B cell (primary cell): ENCODE measurements at regions not wholly inside any gene's neighbourhood (a gene's known extent, or its start where the extent isn't known, plus 50 kb on each side); places are given as distances from the start of the nearest gene placed in this dataset.

Source experiments
- ATAC-seq: fragments of 200-7000 bp; cut with Tn5 transposase; one replicate; pipeline ENCODE4 v1.10.0; 2021; ENCODE audit warnings: low read depth, mild to moderate bottlenecking, moderate number of reproducible peaks, moderate library complexity
- CTCF ChIA-PET: fragments of 350-600 bp; sonication (Branson Sonifier 250); formaldehyde crosslinking; loops from one replicate; lab custom pipeline; 2021; ENCODE audit warnings: antibody characterized with exemption, inconsistent platforms; lab: Charles Lee
- POLR2A ChIA-PET: fragments of 350-600 bp; sonication (Branson Sonifier 250); formaldehyde crosslinking; loops from one replicate; lab custom pipeline; 2021; ENCODE audit warnings: antibody characterized with exemption; lab: Charles Lee
- DNase-seq: peaks from one replicate; pipeline ENCODE4 v3.0.0; 2013
- H2AFZ ChIP-seq: 2 replicates; pipeline ENCODE4 v1.6.1; 2012; ENCODE audit warnings: mild to moderate bottlenecking, low read depth, low read length; ENCODE audit not compliant: insufficient read depth, poor library complexity, severe bottlenecking
- H3K27ac ChIP-seq, 2 donors: 1 replicate in 1 of 2; 2 replicates in 1 of 2; pipeline ENCODE4 v1.5.1; 2012 to 2013; ENCODE audit warnings: low read length in 2 of 2, mild to moderate bottlenecking in 2 of 2, moderate library complexity in 1 of 2
- H3K27me3 ChIP-seq, 4 experiments: fragments of 200-600 bp in 1 of 4; sonication (generic) in 1 of 4; replicated peaks in 1 of 4; 1 replicate in 2 of 4; 2 replicates in 2 of 4; pipeline versions ENCODE4 v1.6.1 to v1.7.0; 2013 to 2016; ENCODE audit warnings: low read length in 3 of 4, mild to moderate bottlenecking in 2 of 4, mixed read lengths in 1 of 4, moderate library complexity in 1 of 4; ENCODE audit not compliant: insufficient read depth in 4 of 4, control insufficient read depth in 3 of 4; ENCODE audit errors: control extremely low read depth in 1 of 4
- H3K36me3 ChIP-seq, 2 experiments: replicated peaks in 1 of 2; 1 replicate in 1 of 2; 2 replicates in 1 of 2; pipeline versions ENCODE4 v1.6.1 to v1.7.1; 2013; ENCODE audit warnings: low read length in 1 of 2; ENCODE audit not compliant: insufficient read depth in 2 of 2, control insufficient read depth in 1 of 2; ENCODE audit errors: control extremely low read depth in 1 of 2, extremely low read depth in 1 of 2
- H3K4me1 ChIP-seq, 2 donors: fragments of 200-600 bp in 1 of 2; sonication (generic) in 1 of 2; 1 replicate in 1 of 2; 2 replicates in 1 of 2; pipeline versions ENCODE4 v1.5.1 to v1.6.1; 2013 to 2017; ENCODE audit warnings: low read length in 2 of 2; ENCODE audit not compliant: control insufficient read depth in 2 of 2, insufficient read depth in 2 of 2
- H3K4me2 ChIP-seq: replicated peaks from 2 replicates; pipeline ENCODE3; 2012; ENCODE audit warnings: mild to moderate bottlenecking, low read depth, low read length; ENCODE audit not compliant: poor library complexity, severe bottlenecking
- H3K4me3 ChIP-seq, 5 experiments: fragments of 200-600 bp in 1 of 5; sonication (generic) in 1 of 5; 1 replicate in 3 of 5; 2 replicates in 2 of 5; pipeline versions ENCODE4 v1.5.1 to v1.7.0; 2011 to 2016; ENCODE audit warnings: low read length in 4 of 5, mild to moderate bottlenecking in 4 of 5, low read depth in 2 of 5, control low read depth in 1 of 5, moderate library complexity in 1 of 5; ENCODE audit not compliant: insufficient read depth in 1 of 5; ENCODE audit errors: control extremely low read depth in 1 of 5, extremely low read depth in 1 of 5
- H3K79me2 ChIP-seq: fragments of 200-600 bp; sonication (generic); one replicate; pipeline ENCODE4 v1.6.0; 2016; ENCODE audit warnings: low read length; ENCODE audit not compliant: control insufficient read depth, insufficient read depth
- H3K9ac ChIP-seq: fragments of 200-600 bp; sonication (generic); 2 replicates; pipeline ENCODE4 v1.6.1; 2017; ENCODE audit warnings: mild to moderate bottlenecking, low read length, moderate library complexity
- H3K9me3 ChIP-seq, 3 donors: one replicate each; pipeline versions ENCODE4 v1.6.1 to v1.7.1; 2013; ENCODE audit warnings: low read length in 2 of 3; ENCODE audit not compliant: control insufficient read depth in 2 of 3, insufficient read depth in 1 of 3; ENCODE audit errors: control extremely low read depth in 1 of 3
- H4K20me1 ChIP-seq: 2 replicates; pipeline ENCODE4 v1.6.0; 2012; ENCODE audit warnings: mild to moderate bottlenecking, low read length; ENCODE audit not compliant: insufficient read depth, control insufficient read depth, poor library complexity, severe bottlenecking
- H3K27ac Mint-ChIP-seq: one replicate; pipeline ENCODE4 v1.8.0; 2021; ENCODE audit warnings: mixed read lengths
- H3K27me3 Mint-ChIP-seq: one replicate; pipeline ENCODE4 v1.8.0; 2021; ENCODE audit warnings: mixed read lengths
- H3K4me1 Mint-ChIP-seq: one replicate; pipeline ENCODE4 v1.8.0; 2021; ENCODE audit warnings: mixed read lengths
- H3K4me3 Mint-ChIP-seq: one replicate; pipeline ENCODE4 v1.8.0; 2021; ENCODE audit warnings: mixed read lengths
- H3K9me3 Mint-ChIP-seq: one replicate; pipeline ENCODE4 v1.8.0; 2022; ENCODE audit warnings: mixed read lengths; ENCODE audit not compliant: insufficient read depth
- CTCF ChIP-seq: fragments of 200-600 bp; IDR thresholded peaks from one replicate; pipeline ENCODE4 v1.8.0; 2022; ENCODE audit warnings: antibody characterized with exemption, mild to moderate bottlenecking
- EZH2 ChIP-seq: IDR thresholded peaks from 2 replicates; pipeline ENCODE4 v1.6.1; 2012; ENCODE audit warnings: borderline replicate concordance, low read depth, mild to moderate bottlenecking, moderate library complexity, low read length; ENCODE audit not compliant: insufficient read depth, poor library complexity, severe bottlenecking
- WGBS: methylation state at CpG from one replicate; pipeline ENCODE4 v1.1.5; 2013; ENCODE audit warnings: missing lambda C conversion rate; ENCODE audit not compliant: insufficient coverage; 5-methylcytosine and 5-hydroxymethylcytosine counted together
- intact Hi-C: fragments of 100-400 bp; cut with micrococcal nuclease; formaldehyde crosslinking; loops from one replicate; pipeline ENCODE4 v1.10.0; 2022

GRCh38 chr6:80566361-80566760, 459.9 kb downstream of the BCKDHB start:
- POLR2A ChIA-PET, result no interaction called here
- ATAC-seq (no peak), DNase-seq (no peak)
- Histone ChIP-seq H3K27me3 (no peaks in the 10 kb centered on the region), H3K9me3 (no peaks in the 10 kb centered on the region), H3K4me1 (no peaks in the 10 kb centered on the region), H3K4me3 (no peak overlapping the region), H3K79me2 (no peaks in the 10 kb centered on the region), H4K20me1 (no peaks in the 10 kb centered on the region), H3K36me3 (no peaks in the 10 kb centered on the region), H3K9ac (no peak overlapping the region), H3K4me2 (no peak overlapping the region), H3K27ac (no peak overlapping the region), H2AFZ (no peak overlapping the region)
- Mint-ChIP-seq H3K4me1 (no peaks in the 10 kb centered on the region), H3K27ac (no peak overlapping the region), H3K9me3 (peaks cover 3% of the 10 kb centered on the region), H3K4me3 (no peak overlapping the region), H3K27me3 (no peaks in the 10 kb centered on the region)
- intact Hi-C loops, result no loop called here
- CTCF ChIA-PET, result no interaction called here
- no CpG with 5 or more reads among the region's 1 CpG for WGBS
- TF ChIP-seq CTCF, result no peak
- TF ChIP-seq EZH2, result no peak

- H3K9me3 ChIP-seq, result peaks cover 0 to 3% (median 0%) of the 10 kb centered on the region in 3 donors
- Mint-ChIP-seq H3K4me3 (no peak overlapping the region), H3K27ac (no peak overlapping the region), H3K27me3 (no peaks in the 10 kb centered on the region), H3K4me1 (no peaks in the 10 kb centered on the region), H3K9me3 (no peaks in the 10 kb centered on the region)
- H3K4me2 ChIP-seq, result no peak overlapping the region
- no peak overlapping the region for H3K9ac ChIP-seq
- no peaks in the 10 kb centered on the region for H3K79me2 ChIP-seq
- no peaks in the 10 kb centered on the region for H4K20me1 ChIP-seq
- H3K4me1 ChIP-seq, result no peaks in the 10 kb centered on the region
- intact Hi-C loops, result no loop called here
- WGBS, result 85% methylated on average over 3 of the region's 5 CpGs
- no peak overlapping the region for H3K4me3 ChIP-seq
- POLR2A ChIA-PET, result no interaction called here
- ATAC-seq (no peak), DNase-seq (no peak)
- CTCF ChIA-PET, result no interaction called here
- TF ChIP-seq CTCF (no peak), EZH2 (no peak)
- no peaks in the 10 kb centered on the region for H3K27me3 ChIP-seq
- no peak overlapping the region for H2AFZ ChIP-seq
- H3K36me3 ChIP-seq, result no peaks in the 10 kb centered on the region
- no peak overlapping the region for H3K27ac ChIP-seq
Measured at GRCh38 chr6:80553071-80553740, 446.7 kb downstream of the BCKDHB start.
